Fibroblast of villous mesenchyme (primary cell): ENCODE measurements at regions not wholly inside any gene's neighbourhood (a gene's known extent, or its start where the extent isn't known, plus 50 kb on each side); places are given as distances from the start of the nearest gene placed in this dataset.

ENCODE experiments used
- DNase-seq: peaks from one replicate; pipeline ENCODE4 v3.0.0-alpha.2; 2010; ENCODE audit warnings: low read depth
- H3K4me3 ChIP-seq: 2 replicates; pipeline ENCODE4 v1.5.1; 2011; ENCODE audit warnings: low read depth, mild to moderate bottlenecking, low read length
- CTCF ChIP-seq: IDR thresholded peaks from 2 replicates; pipeline ENCODE4 v1.5.1; 2012; ENCODE audit warnings: low read depth, mild to moderate bottlenecking, low read length; ENCODE audit not compliant: insufficient read depth

GRCh38 chr15:39360452-39360851 lies 220.4 kb upstream of the THBS1 start:
- no peak for DNase-seq
- no peak overlapping the region for H3K4me3 ChIP-seq

GRCh38 chr15:39361497-39361896 lies 219.4 kb upstream of the THBS1 start:
- no peak overlapping the region for H3K4me3 ChIP-seq
- no peak for TF ChIP-seq CTCF
- no peak for DNase-seq

More at GRCh38 chr15:39360452-39360851, 220.4 kb upstream of the THBS1 start:
- TF ChIP-seq CTCF: no peak

GRCh38 chr15:39362821-39363561 lies 217.9 kb upstream of the THBS1 start:
- DNase-seq: peak; percentile 65
- no peak for TF ChIP-seq CTCF
- no peak overlapping the region for H3K4me3 ChIP-seq

- no peak for TF ChIP-seq CTCF
- no peak overlapping the region for H3K4me3 ChIP-seq
- peak; percentile 78 for DNase-seq
Measured at GRCh38 chr15:39363761-39364586, 216.9 kb upstream of the THBS1 start.

GRCh38 chr15:39364721-39365120 lies 216.2 kb upstream of the THBS1 start:
- TF ChIP-seq CTCF: no peak
- DNase-seq: no peak

GRCh38 chr15:39365161-39365560 lies 215.7 kb upstream of the THBS1 start:
- H3K4me3 ChIP-seq: no peak overlapping the region
- no peak for TF ChIP-seq CTCF
- no peak for DNase-seq

More at GRCh38 chr15:39364721-39365120, 216.2 kb upstream of the THBS1 start:
- H3K4me3 ChIP-seq: no peak overlapping the region
